H4 (cell line): ENCODE measurements at regions not wholly inside any gene's neighbourhood (a gene's known extent, or its start where the extent isn't known, plus 50 kb on each side); places are given as distances from the start of the nearest gene placed in this dataset.

ENCODE experiments used
- DNase-seq: peaks from one replicate; pipeline ENCODE4 v3.0.0-alpha.2; 2015; ENCODE audit warnings: low spot score

GRCh38 chr20:50301165-50301564 lies 110.5 kb downstream of the CEBPB start:
- no peak for DNase-seq

GRCh38 chr20:50301712-50302111 lies 111.1 kb downstream of the CEBPB start:
- no peak for DNase-seq

GRCh38 chr20:50302341-50303057 lies 111.9 kb downstream of the CEBPB start:
- no peak for DNase-seq

DNA sequence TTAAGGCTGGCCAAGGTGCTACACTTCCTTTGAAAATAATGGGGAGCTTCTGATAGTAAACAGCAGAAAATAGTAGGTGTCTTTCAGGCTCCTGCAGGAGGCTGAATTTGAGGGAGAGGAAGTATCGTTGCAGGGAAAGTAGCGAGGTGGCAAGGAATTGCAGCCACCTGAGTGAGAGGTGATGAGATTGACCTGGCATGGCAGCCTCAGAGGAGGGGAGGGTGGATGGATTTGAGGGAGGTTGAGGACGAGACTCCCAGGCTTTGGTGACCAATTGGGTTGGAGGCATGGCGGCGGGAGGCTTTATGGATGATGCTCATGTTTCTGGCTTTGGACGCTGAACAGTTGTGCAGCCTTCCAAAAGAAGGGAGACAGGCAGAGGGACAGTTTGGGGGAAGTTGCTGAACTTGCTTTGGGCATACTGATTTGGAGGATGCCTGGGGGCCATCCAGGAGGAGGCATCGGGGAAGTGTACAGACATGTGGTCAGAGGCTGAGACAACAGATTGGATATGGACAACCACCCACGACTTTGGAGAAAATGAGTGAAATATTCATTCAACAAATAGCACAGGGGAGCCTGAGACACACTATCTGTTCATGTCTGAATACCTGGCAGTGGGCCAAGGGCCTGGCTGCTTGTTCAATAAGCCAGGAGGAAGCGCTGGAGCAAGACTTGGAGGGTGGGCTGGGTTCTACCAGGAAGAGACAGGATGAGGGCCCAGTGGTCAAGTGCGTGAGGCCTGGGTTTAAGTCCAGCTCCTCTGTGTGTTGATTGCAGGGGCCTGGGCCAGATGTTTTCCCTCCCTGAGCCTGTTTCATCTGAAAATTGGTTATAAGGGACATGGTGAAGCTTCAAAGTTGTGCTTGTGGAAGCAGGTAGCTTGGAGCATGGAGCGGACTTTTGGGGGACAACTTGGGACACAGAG lies 113.2 kb downstream of the CEBPB start:
- no peak for DNase-seq

DNA sequence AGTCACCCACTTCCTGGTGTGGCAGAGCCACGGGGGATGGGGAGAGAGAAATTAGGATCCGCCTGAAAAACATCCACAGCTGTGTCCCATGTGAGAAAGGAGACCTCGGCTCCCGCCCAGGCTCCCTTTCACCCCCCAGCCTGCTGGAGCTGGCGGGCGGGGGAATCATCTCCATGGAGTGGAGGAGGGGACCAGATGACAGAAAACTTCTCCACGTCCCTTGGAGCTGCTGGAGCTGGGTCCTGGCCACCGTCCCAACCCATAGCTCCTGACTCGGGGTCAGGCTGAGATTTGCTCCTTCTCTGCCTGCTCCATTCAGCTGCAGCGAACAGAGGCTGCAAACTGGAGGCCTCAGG lies 113.8 kb downstream of the CEBPB start:
- DNase-seq = no peak

DNA sequence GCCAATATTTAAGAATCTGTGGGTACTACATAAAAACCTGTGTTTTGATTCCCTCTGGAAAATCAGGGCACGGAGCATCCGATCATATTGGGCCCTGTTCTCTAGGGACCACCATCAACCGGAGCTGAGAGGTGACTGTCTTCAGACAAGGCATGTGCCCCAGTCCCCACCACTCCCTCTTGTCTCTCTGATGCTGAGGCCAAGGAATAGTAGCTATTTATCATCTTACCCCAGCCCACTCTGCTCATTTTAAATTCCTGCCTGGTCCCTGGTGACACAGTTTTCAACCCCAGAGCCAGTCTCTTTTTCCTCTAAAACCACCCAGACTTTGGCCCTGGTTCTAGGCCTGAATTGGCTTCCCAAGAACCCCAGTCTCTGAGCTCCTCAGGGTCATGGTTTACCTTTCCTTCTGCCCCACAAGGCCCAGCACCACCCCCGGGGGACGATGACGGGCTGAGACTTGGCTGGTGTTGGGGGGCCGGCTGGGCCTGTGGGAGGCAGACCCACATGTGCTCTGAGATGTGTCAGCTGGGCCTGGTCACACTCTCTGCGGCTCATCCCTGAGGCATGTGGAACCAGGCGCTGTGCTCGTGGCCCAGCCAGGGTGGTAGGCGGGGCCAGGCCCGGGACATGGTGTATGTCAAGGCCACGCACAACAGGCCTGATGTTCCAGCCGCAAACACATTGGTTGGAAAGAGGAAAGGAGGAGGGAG lies 114.4 kb downstream of the CEBPB start:
- DNase-seq = no peak

GRCh38 chr20:50305636-50306477 lies 115.2 kb downstream of the CEBPB start:
- DNase-seq = no peak

DNA sequence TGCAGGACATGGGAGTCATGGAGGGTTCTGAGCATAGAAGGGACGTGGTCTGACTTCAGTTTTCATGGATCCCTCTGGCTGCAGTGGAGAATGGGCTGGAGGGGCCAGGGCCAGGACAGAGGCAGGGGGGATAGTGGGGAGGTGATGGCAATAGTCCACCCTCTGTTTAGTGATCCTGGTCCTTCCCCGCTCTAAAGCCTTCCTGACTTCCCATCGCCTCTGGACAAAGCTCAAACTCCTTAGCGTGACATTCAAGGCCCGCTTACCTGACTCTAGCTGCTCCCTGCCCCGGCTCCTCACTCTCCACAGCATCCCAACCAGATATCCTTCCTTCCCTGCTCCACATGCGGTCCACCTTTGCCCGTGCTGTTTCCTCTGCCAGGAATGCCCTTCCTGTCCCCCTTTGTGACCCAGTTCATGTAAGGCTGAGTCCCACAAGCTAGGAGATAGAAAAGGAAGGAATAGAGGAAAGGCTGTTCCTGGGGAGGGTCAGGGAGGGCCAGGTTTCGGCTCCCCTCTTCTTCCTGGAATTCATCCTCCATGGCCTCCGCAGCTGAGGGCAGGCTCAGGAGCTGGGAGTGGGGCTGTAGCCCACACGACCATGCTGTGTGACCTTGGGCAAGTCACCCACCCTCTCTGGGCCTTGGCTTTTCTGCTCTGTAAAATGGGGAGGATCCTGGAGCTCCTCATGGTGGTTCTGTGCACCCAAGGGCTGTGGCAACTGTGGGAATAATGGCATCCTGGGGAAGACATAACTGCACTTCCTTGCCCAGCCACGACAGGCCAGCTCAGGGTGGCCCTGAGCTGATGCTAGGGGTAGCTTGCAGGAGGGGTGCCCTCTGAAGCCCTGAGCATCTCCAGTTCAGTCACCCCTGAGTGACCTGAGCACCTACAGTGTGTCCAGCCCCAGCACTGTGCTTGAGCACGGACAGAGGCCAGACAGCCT lies 116.1 kb downstream of the CEBPB start:
- no peak for DNase-seq

GRCh38 chr20:50308166-50308512 lies 117.5 kb downstream of the CEBPB start:
- DNase-seq = no peak

DNA sequence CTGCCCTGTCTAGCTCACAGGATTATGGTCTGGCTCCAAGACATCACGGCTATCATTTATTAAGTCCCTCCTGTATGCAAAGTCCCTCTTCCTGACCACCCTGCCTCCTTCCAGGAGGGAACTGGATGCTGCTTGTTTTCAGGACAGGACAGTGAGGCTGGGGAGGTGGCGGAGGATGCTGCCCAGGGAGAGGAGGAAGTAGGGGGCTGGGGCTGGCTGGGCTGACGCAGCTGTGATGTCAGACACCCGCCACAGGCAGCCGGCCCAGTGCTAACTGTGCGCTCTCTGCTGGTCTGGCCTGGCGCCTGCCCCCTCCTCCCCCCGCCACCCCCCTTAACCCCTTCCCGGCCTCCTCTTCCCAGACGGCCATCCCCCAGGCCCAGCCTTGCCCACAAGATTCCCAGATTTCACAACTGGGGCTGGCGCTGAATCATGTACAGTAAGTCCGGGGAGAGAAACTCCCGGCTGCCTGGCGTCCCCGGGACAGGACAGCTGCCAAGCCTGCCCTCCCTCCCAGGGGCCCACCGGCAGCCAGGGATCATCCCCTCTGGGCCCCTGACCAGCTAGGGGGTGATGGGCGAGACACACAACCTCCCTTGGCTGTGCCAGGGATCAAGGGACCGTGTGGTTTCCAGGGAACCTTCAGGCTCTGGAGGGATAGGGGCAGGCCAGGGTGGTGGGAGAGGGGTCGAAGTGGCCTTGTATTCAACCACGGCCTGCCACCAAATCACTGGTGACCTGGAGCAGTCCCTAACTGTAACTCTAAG lies 118.1 kb downstream of the CEBPB start:
- peak; percentile 96 for DNase-seq

DNA sequence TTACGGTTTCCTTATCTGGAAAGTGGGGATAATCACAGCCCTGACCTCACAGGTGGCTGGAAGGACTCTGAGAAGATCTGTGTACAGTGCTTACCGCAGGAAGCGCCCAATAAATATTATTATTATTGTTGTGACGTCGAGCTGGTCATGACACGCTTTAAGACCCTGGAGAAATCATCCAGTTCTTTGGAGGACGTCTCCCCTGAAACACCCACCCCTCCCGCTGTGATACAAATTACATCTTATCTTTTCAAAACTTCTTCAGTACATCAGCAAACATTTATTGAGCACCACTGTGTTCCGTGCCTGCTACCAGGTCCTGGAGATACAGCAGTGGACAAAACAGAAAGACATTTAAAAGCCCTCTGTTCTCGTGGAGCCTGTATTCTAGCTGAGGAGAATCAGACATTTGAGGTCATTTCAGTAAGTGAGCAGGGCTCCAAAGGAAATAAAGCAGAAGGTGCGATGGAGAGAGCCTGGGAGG lies 118.7 kb downstream of the CEBPB start:
- DNase-seq = peak; percentile 79

GRCh38 chr20:50309764-50310672 lies 119.4 kb downstream of the CEBPB start:
- DNase-seq = no peak

DNA sequence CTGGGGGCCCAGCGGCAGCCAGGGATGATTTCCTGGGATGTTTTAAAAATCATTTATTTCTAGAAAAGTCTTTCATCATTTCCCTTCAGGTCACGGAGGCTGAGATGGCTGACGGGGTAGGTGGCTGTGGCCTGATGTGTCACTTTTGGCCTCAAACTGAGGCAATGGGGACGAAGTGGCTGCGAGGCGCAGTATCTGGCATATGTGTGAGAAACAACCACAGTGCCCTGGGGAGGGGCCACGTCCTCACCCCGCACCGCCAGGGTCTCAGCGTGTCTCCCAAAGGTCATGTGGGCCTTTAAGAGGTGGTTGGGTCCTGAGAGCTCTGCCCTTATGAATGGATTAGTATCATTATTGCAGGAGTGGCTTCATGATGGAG lies 120.0 kb downstream of the CEBPB start:
- DNase-seq = no peak

DNA sequence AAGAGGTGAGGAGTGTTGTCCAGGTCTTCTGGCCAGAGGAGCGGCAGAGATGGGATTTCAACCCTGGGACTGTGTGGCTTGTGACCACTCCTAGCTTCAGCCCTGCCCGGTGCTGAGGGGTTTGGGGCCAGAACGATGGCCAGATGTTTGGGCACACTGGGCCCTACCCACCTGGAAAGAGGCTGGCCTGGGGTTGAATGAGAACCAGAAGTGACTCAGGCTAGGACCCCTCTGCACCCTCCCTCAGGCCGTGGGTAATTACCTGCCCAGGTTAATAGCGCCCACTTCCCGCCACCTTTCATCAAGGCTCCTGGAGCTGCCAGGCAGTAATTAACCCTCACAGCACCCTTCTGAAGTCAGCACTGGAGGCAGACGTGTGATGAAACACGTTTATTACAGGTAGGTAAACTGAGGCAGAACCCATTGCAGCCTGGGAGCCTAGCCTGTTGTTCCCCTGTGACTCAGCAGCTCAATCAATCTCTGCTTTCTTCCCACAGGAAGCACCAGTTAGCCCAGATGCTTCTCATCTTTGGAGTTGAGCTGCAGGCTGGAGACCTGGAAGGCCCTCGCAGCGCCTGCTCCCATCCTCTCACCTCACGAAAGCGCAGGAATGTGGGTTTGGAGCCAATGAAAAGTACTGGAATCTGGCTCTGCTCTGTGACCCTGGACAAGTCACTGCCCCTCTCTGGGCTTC lies 120.8 kb downstream of the CEBPB start:
- DNase-seq = no peak

- DNase-seq = no peak
Measured at GRCh38 chr20:50312002-50312681, 121.5 kb downstream of the CEBPB start.

DNA sequence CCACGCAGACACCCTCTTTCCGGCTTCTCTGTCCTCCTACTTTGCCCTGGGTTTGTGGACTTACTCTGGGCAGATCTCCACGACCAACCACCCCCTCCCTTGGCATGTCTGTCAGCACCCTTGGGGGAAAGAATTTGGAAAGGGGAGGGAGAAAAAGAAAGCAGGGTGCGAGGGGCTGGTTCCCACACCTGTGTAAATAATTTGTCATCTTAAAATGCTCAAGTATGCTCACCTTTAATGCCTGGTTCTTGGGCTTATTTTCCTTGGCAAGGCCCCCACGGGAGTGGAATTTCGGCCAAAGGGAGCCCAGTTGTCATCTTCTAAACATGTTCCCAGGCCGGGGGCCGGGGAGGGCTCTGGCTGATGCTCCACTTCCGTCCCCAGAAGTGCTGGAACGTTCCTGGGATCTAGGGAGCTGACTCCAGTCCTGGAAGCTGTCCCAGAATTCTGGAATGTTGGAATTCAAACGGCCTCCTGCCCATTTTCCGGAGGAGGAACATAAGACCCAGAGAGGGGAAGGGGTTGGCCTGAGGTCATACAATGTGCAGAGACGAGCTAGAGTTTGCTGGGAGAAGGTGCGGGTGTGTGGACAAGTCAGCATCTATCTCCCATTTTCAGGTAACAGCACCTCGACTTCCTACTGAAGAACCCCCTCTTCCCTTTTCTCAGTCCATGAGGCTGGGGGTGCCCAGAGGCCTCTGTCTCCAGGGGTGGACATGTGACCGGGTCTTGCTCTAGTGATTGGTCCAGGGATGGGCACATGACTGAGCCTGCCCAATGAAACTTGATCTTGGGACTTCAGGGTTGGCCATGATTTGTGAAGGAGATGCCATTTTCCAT lies 122.3 kb downstream of the CEBPB start:
- DNase-seq = peak; percentile 68

- DNase-seq = no peak
Measured at GRCh38 chr20:50313522-50313820, 122.8 kb downstream of the CEBPB start.
